ENCODE measurements at regions not wholly inside any gene's neighbourhood (a gene's known extent, or its start where the extent isn't known, plus 50 kb on each side); places are given as distances from the start of the nearest gene placed in this dataset.
"Not testable (repeated sequence)": the region's sequence is repeated elsewhere in the genome, so short reads cannot be mapped to it uniquely, and the experiment has no call there.

GRCh38 chr7:115600207-115600606, 430.4 kb downstream of the TFEC start:
- peaks cover 0 to 7% of the 10 kb centered on the region in 2 donors for H3K9me3 ChIP-seq (ENCODE audit: control insufficient read depth in 1 of 2, low read length in 2 of 2)
- no peaks in the 10 kb centered on the region for H3K27me3 ChIP-seq (ENCODE audit: low read depth, low read length)
- H3K36me3 ChIP-seq (ENCODE audit: control insufficient read depth in 1 of 2, insufficient read depth in 2 of 2, low read length in 2 of 2): no peaks in the 10 kb centered on the region
- H3K27ac ChIP-seq (ENCODE audit: low read length): no peak overlapping the region
- no peaks in the 10 kb centered on the region for H3K4me1 ChIP-seq (ENCODE audit: control insufficient read depth in 1 of 2, insufficient read depth in 2 of 2, low read length in 2 of 2)
- no peak overlapping the region for H3K4me3 ChIP-seq (ENCODE audit: low read depth in 1 of 2, low read length in 2 of 2)

GRCh38 chr7:115599184-115599583, 431.4 kb downstream of the TFEC start:
- H3K36me3 ChIP-seq (ENCODE audit: control insufficient read depth in 1 of 2, insufficient read depth in 2 of 2, low read length in 2 of 2); H3K9me3 ChIP-seq (ENCODE audit: control insufficient read depth in 1 of 2, low read length in 2 of 2); H3K4me3 ChIP-seq (ENCODE audit: low read depth in 1 of 2, low read length in 2 of 2); H3K27ac ChIP-seq (ENCODE audit: low read length); H3K27me3 ChIP-seq (ENCODE audit: low read depth, low read length); H3K4me1 ChIP-seq (ENCODE audit: control insufficient read depth in 1 of 2, insufficient read depth in 2 of 2, low read length in 2 of 2): not testable (repeated sequence)

DNA sequence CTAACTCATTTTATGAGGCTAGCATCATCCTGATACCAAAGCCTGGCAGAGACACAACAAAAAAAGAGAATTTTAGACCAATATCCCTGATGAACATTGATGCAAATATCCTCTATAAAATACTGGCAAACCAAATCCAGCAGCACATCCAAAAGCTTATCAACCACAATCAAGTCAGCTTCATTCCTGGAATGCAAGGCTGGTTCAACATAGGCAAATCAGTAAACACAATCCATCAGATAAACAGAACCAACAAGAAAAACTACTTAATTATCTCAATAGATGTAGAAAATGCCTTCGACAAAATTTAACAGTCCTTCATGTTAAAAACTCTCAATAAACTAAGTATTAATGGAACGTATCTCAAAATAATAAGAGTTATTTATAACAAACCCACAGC, 433.3 kb downstream of the TFEC start:
- H3K27me3 ChIP-seq (ENCODE audit: low read depth, low read length); H3K4me1 ChIP-seq (ENCODE audit: control insufficient read depth in 1 of 2, insufficient read depth in 2 of 2, low read length in 2 of 2); H3K9me3 ChIP-seq (ENCODE audit: control insufficient read depth in 1 of 2, low read length in 2 of 2); H3K4me3 ChIP-seq (ENCODE audit: low read depth in 1 of 2, low read length in 2 of 2); H3K27ac ChIP-seq (ENCODE audit: low read length); H3K36me3 ChIP-seq (ENCODE audit: control insufficient read depth in 1 of 2, insufficient read depth in 2 of 2, low read length in 2 of 2): not testable (repeated sequence)

DNA sequence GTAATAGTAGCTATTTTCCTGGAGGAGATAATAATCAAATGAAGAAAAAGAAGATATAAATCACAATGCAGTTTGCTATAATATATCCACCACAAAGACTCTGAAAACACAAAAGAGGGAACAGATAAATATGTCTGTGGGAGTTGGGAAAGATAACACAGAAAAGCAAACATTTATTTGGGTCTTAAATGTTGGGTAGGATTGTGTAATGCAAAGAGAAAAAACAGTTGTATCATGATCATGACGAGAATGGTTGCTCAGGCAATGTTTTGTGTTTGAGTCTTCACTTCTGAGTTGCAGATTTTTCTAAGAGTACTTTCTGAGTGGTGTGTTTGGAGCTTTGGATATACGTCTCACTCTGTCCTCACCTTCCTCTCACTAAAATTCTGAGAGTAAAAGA, 437.5 kb downstream of the TFEC start:
- Histone ChIP-seq H3K4me3 (ENCODE audit: low read depth in 1 of 2, low read length in 2 of 2) (no peak overlapping the region), H3K27ac (ENCODE audit: low read length) (no peak overlapping the region), H3K4me1 (ENCODE audit: control insufficient read depth in 1 of 2, insufficient read depth in 2 of 2, low read length in 2 of 2) (no peaks in the 10 kb centered on the region), H3K9me3 (ENCODE audit: control insufficient read depth in 1 of 2, low read length in 2 of 2) (peaks cover 0 to 3% of the 10 kb centered on the region in 2 donors), H3K27me3 (ENCODE audit: low read depth, low read length) (no peaks in the 10 kb centered on the region), H3K36me3 (ENCODE audit: control insufficient read depth in 1 of 2, insufficient read depth in 2 of 2, low read length in 2 of 2) (no peaks in the 10 kb centered on the region)

DNA sequence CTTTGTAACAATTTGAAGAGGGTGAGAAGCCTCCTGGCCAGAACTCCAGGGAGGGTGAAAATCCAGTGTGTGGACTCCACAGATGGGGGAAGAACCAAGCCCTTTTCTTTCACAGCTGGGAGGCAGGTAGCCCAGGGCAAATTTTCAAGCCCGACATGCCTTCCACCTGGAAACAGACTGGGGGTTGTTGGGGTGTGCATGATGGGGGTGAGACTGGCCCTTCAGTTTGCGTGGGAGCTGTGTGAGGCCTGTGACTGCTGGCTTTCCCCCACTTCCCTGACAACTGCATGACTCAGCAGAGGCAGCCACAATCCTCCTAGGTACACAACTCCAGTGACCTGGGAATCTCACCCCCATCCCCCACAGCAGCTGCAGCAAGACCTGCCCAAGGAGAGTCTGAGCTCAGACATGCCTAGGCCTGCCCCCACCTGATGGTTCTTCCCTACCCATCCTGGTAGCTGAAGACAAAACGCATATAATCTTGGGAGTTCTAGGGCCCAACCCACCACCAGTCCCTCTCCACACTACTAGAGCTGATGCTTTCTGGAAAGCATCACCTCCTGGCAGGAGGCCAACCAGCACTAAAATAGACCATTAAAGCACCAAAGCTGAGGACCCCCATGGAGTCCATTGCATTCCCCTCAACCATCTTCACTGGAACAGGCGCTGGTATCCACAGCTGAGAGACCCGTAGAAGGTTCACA, 445.4 kb downstream of the TFEC start:
- Histone ChIP-seq H3K4me1 (ENCODE audit: control insufficient read depth in 1 of 2, insufficient read depth in 2 of 2, low read length in 2 of 2) (no peaks in the 10 kb centered on the region), H3K27me3 (ENCODE audit: low read depth, low read length) (no peaks in the 10 kb centered on the region), H3K4me3 (ENCODE audit: low read depth in 1 of 2, low read length in 2 of 2) (no peak overlapping the region), H3K9me3 (ENCODE audit: control insufficient read depth in 1 of 2, low read length in 2 of 2) (no peaks in the 10 kb centered on the region), H3K36me3 (ENCODE audit: control insufficient read depth in 1 of 2, insufficient read depth in 2 of 2, low read length in 2 of 2) (no peaks in the 10 kb centered on the region), H3K27ac (ENCODE audit: low read length) (no peak overlapping the region)

DNA sequence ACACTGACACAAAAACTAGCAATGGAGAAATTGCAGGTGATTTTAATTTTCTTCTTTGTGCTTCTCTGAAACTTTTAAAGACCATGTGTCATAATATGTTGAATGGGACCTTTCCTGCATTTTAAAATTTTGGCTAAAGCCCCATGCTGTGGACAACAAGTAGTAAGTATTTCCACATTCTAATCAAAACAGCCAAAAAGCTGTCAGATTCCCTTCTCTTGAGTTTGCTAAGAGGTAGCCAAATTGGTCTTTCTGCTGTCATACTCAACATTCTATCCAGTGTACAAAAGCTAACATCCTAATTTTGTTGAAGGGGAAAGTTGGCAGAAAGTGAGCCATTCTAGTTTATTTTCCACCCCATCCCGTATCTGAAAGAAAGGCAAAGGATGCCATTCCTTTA, 447.6 kb downstream of the TFEC start:
- no peak overlapping the region for H3K4me3 ChIP-seq (ENCODE audit: low read depth in 1 of 2, low read length in 2 of 2)
- no peaks in the 10 kb centered on the region for H3K9me3 ChIP-seq (ENCODE audit: control insufficient read depth in 1 of 2, low read length in 2 of 2)
- no peak overlapping the region for H3K27ac ChIP-seq (ENCODE audit: low read length)
- no peaks in the 10 kb centered on the region for H3K27me3 ChIP-seq (ENCODE audit: low read depth, low read length)
- no peaks in the 10 kb centered on the region for H3K4me1 ChIP-seq (ENCODE audit: control insufficient read depth in 1 of 2, insufficient read depth in 2 of 2, low read length in 2 of 2)
- H3K36me3 ChIP-seq (ENCODE audit: control insufficient read depth in 1 of 2, insufficient read depth in 2 of 2, low read length in 2 of 2): no peaks in the 10 kb centered on the region

DNA sequence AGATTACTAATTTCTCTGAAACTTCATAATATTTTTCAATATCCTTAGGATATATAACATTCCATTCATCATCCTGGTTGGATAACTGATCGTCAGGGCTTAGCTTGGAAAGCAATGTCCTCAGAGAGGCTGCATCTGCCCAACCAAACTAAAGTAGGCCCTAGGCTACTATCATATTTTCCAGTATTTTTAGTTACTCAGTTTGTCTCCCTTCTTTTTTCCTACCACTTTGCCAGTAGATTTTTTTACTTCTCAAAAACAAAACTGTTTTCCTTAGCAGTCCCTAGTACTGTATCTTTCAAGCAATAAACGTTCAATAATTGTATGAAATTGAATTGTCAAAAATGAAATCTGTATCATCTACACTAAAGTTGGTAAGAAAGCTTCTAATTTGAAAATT, 452.0 kb downstream of the TFEC start:
- H3K27ac ChIP-seq (ENCODE audit: low read length): no peak overlapping the region
- no peaks in the 10 kb centered on the region for H3K9me3 ChIP-seq (ENCODE audit: control insufficient read depth in 1 of 2, low read length in 2 of 2)
- H3K36me3 ChIP-seq (ENCODE audit: control insufficient read depth in 1 of 2, insufficient read depth in 2 of 2, low read length in 2 of 2): no peaks in the 10 kb centered on the region
- H3K4me3 ChIP-seq (ENCODE audit: low read depth in 1 of 2, low read length in 2 of 2): no peak overlapping the region
- H3K27me3 ChIP-seq (ENCODE audit: low read depth, low read length): no peaks in the 10 kb centered on the region
- H3K4me1 ChIP-seq (ENCODE audit: control insufficient read depth in 1 of 2, insufficient read depth in 2 of 2, low read length in 2 of 2): no peaks in the 10 kb centered on the region

- H3K9me3 ChIP-seq (ENCODE audit: control insufficient read depth in 1 of 2, low read length in 2 of 2): no peaks in the 10 kb centered on the region
- H3K27ac ChIP-seq (ENCODE audit: low read length): no peak overlapping the region
- H3K4me3 ChIP-seq (ENCODE audit: low read depth in 1 of 2, low read length in 2 of 2): no peak overlapping the region
- H3K4me1 ChIP-seq (ENCODE audit: control insufficient read depth in 1 of 2, insufficient read depth in 2 of 2, low read length in 2 of 2): no peaks in the 10 kb centered on the region
- no peaks in the 10 kb centered on the region for H3K27me3 ChIP-seq (ENCODE audit: low read depth, low read length)
- H3K36me3 ChIP-seq (ENCODE audit: control insufficient read depth in 1 of 2, insufficient read depth in 2 of 2, low read length in 2 of 2): no peaks in the 10 kb centered on the region
Measured at GRCh38 chr7:115574681-115575291, 455.8 kb downstream of the TFEC start.

- H3K4me3 ChIP-seq (ENCODE audit: low read depth in 1 of 2, low read length in 2 of 2): no peak overlapping the region
- no peaks in the 10 kb centered on the region for H3K4me1 ChIP-seq (ENCODE audit: control insufficient read depth in 1 of 2, insufficient read depth in 2 of 2, low read length in 2 of 2)
- H3K9me3 ChIP-seq (ENCODE audit: control insufficient read depth in 1 of 2, low read length in 2 of 2): no peaks in the 10 kb centered on the region
- no peaks in the 10 kb centered on the region for H3K36me3 ChIP-seq (ENCODE audit: control insufficient read depth in 1 of 2, insufficient read depth in 2 of 2, low read length in 2 of 2)
- H3K27me3 ChIP-seq (ENCODE audit: low read depth, low read length): no peaks in the 10 kb centered on the region
- no peak overlapping the region for H3K27ac ChIP-seq (ENCODE audit: low read length)
Measured at GRCh38 chr7:115572111-115572510, 458.5 kb downstream of the TFEC start.

DNA sequence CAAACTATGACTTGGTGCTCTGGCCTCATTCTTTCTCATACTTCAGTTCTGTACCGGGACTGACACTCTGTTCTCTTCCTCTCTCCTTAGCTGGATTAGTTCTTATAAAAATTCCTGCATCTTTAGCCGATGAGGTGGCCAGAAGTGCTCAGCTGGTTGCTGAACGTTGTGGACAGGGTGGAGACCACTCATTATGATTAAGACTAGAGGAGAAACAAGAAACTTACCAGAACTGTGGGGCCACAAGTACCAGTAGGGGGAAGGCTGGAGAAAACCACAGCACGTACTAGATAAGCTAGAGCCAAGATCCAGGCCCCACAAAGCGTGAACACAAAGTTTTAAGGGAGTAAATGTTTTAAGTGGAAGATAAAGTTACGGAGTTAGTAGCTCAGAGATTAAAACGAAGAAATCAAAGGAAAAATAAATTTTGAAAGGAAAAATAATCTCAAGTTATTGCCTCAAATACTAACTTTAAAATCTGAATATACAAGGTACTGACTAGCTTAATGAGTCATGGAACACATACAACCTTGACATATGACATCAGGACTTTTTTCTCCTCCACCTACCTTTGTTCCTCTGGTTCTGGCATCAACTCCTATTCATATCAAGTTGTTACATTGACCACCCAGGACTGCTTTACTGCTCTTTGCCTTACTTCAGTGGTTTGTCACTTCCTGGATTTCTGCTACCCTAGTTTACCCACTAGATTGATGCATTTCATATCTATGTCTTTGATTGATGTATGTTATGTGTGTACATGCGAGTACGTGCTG, 469.0 kb downstream of the TFEC start:
- Histone ChIP-seq H3K4me3 (ENCODE audit: low read depth in 1 of 2, low read length in 2 of 2) (no peak overlapping the region), H3K9me3 (ENCODE audit: control insufficient read depth in 1 of 2, low read length in 2 of 2) (no peaks in the 10 kb centered on the region), H3K36me3 (ENCODE audit: control insufficient read depth in 1 of 2, insufficient read depth in 2 of 2, low read length in 2 of 2) (no peaks in the 10 kb centered on the region), H3K27ac (ENCODE audit: low read length) (no peak overlapping the region), H3K4me1 (ENCODE audit: control insufficient read depth in 1 of 2, insufficient read depth in 2 of 2, low read length in 2 of 2) (no peaks in the 10 kb centered on the region), H3K27me3 (ENCODE audit: low read depth, low read length) (no peaks in the 10 kb centered on the region)

DNA sequence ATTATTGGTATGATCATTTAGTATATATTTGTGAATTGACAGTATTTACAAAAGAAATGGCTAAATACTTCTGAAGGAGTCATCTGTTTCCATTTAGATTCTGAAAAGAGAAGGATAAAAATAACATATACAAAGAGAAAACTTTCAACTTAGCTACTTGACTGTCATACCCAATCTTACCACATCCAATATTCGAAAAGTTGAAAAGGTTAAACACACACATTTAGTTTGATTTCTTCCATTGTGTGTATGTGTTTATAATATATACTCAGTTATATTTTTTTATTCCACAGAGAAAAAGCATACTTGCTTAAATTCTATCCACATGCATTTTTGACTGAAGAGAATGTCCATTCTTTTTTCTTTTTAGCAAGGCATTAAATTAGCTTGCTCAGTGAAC, 470.7 kb downstream of the TFEC start:
- H3K4me1 ChIP-seq (ENCODE audit: control insufficient read depth in 1 of 2, insufficient read depth in 2 of 2, low read length in 2 of 2): no peaks in the 10 kb centered on the region
- no peaks in the 10 kb centered on the region for H3K27me3 ChIP-seq (ENCODE audit: low read depth, low read length)
- H3K36me3 ChIP-seq (ENCODE audit: control insufficient read depth in 1 of 2, insufficient read depth in 2 of 2, low read length in 2 of 2): no peaks in the 10 kb centered on the region
- no peak overlapping the region for H3K4me3 ChIP-seq (ENCODE audit: low read depth in 1 of 2, low read length in 2 of 2)
- no peak overlapping the region for H3K27ac ChIP-seq (ENCODE audit: low read length)
- no peaks in the 10 kb centered on the region for H3K9me3 ChIP-seq (ENCODE audit: control insufficient read depth in 1 of 2, low read length in 2 of 2)

Measured in muscle layer of duodenum (tissue), 2 donors.